Liver (tissue), 3 donors: ENCODE measurements at regions not wholly inside any gene's neighbourhood (a gene's known extent, or its start where the extent isn't known, plus 50 kb on each side); places are given as distances from the start of the nearest gene placed in this dataset.

ENCODE experiments used
- ATF3 ChIP-seq: IDR thresholded peaks from 2 replicates; pipeline ENCODE4 v1.6.1; 2016; ENCODE audit warnings: antibody characterized with exemption
- EGR1 ChIP-seq, 2 donors: IDR thresholded peaks; 2 replicates each; pipeline ENCODE4 v1.6.1; 2016 to 2018; ENCODE audit warnings: antibody characterized with exemption in 2 of 2, low read depth in 2 of 2
- NR2F2 ChIP-seq: IDR thresholded peaks from 2 replicates; pipeline ENCODE4 v1.6.1; 2016; ENCODE audit warnings: antibody characterized with exemption
- RAD21 ChIP-seq, 2 donors: IDR thresholded peaks; 2 replicates each; pipeline ENCODE4 v1.6.1; 2016; ENCODE audit warnings: antibody characterized with exemption in 2 of 2, mild to moderate bottlenecking in 2 of 2
- REST ChIP-seq: IDR thresholded peaks from 2 replicates; pipeline ENCODE4 v1.6.1; 2016; ENCODE audit warnings: antibody characterized with exemption, mild to moderate bottlenecking
- RXRA ChIP-seq, 2 donors: IDR thresholded peaks; 2 replicates each; pipeline ENCODE4 v1.6.1; 2017 to 2018; ENCODE audit warnings: antibody characterized with exemption in 2 of 2, mild to moderate bottlenecking in 1 of 2
- SP1 ChIP-seq: IDR thresholded peaks from 2 replicates; pipeline ENCODE4 v1.6.1; 2018; ENCODE audit warnings: antibody characterized with exemption, mild to moderate bottlenecking
- TAF1 ChIP-seq: conservative IDR thresholded peaks from 2 replicates; pipeline ENCODE4 v1.6.1; 2016; ENCODE audit warnings: antibody characterized with exemption, mild to moderate bottlenecking
- YY1 ChIP-seq: IDR thresholded peaks from 2 replicates; pipeline ENCODE4 v1.6.1; 2016; ENCODE audit warnings: antibody characterized with exemption, mild to moderate bottlenecking
- TF ChIP-seq, protein P1 (sequence below): fragments of 150-350 bp; IDR thresholded peaks from 2 replicates; pipeline ENCODE4 v1.5.1; 2017; ENCODE audit warnings: improper control_type of control experiment, low read depth, low read length; ENCODE audit not compliant: missing input control
- TF ChIP-seq, protein P2 (sequence below): IDR thresholded peaks from 2 replicates; pipeline ENCODE4 v1.6.1; 2016; ENCODE audit warnings: antibody characterized with exemption
- donor health status: healthy.
- donor health status: healthy.

- TF ChIP-seq, protein P1, sequence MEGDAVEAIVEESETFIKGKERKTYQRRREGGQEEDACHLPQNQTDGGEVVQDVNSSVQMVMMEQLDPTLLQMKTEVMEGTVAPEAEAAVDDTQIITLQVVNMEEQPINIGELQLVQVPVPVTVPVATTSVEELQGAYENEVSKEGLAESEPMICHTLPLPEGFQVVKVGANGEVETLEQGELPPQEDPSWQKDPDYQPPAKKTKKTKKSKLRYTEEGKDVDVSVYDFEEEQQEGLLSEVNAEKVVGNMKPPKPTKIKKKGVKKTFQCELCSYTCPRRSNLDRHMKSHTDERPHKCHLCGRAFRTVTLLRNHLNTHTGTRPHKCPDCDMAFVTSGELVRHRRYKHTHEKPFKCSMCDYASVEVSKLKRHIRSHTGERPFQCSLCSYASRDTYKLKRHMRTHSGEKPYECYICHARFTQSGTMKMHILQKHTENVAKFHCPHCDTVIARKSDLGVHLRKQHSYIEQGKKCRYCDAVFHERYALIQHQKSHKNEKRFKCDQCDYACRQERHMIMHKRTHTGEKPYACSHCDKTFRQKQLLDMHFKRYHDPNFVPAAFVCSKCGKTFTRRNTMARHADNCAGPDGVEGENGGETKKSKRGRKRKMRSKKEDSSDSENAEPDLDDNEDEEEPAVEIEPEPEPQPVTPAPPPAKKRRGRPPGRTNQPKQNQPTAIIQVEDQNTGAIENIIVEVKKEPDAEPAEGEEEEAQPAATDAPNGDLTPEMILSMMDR, result no peak
- TF ChIP-seq, protein P2, sequence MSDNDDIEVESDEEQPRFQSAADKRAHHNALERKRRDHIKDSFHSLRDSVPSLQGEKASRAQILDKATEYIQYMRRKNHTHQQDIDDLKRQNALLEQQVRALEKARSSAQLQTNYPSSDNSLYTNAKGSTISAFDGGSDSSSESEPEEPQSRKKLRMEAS, result no peak
- TF ChIP-seq YY1 (no peak), RAD21 (IDR thresholded peaks at IDR 0.05) (no peak), EGR1 (IDR thresholded peaks at IDR 0.05; ENCODE audit: low read depth in 2 of 2) (no peak), NR2F2 (no peak), TAF1 (no peak), REST (no peak), SP1 (no peak), RXRA (IDR thresholded peaks at IDR 0.05) (no peak), ATF3 (no peak)
These were observed 168.5 kb downstream of the MYLK4 start for GRCh38 chr6:2582268-2582667.
